GM18498 (cell line): ENCODE measurements at regions not wholly inside any gene's neighbourhood (a gene's known extent, or its start where the extent isn't known, plus 50 kb on each side); places are given as distances from the start of the nearest gene placed in this dataset.
"Not testable (repeated sequence)": the region's sequence is repeated elsewhere in the genome, so short reads cannot be mapped to it uniquely, and the experiment has no call there.

Source experiments
- ATAC-seq: cut with Tn5 transposase; IDR thresholded peaks from one replicate; pipeline ENCODE4 v1.9.1; 2021; ENCODE audit warnings: mild to moderate bottlenecking, moderate library complexity; ENCODE audit not compliant: unreplicated experiment

DNA sequence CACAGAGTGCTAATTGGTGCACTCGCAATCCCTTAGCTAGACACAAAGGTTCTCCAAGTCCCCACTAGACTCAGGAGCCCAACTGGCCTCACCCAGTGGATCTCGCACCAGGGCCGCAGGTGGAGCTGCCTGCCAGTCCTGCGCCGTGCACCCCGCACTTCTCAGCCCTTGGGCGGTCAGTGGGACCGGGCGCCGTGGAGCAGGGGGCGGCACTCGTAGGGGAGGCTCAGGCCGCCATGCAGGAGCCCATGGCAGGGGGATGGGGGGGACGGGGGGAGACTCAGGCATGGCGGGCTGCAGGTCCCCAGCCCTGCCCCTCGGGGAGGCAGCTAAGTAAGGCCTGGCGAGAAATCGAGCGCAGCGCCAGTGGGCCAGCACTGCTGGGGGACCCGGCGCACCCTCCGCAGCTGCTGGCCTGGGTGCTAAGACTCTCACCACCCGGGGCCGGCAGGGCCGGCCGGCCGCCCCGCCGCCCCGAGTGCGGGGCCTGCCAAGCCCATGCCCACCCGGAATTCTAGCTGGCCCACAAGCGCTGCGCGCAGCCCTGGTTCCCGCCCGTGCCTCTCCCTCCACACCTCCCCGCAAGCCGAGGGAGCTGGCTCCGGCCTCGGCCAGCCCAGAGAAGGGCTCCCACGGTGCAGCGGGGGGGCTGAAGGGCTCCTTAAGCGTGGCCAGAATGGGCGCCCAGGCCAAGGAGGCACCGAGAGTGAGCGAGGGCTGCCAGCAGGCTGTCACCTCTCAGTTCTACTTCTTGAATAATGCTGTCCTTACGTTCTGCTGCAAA is 258.2 kb downstream of the GALC start:
- ATAC-seq: not testable (repeated sequence)

GRCh38 chr14:87733115-87733514 is 259.9 kb downstream of the GALC start:
- ATAC-seq: not testable (repeated sequence)

DNA sequence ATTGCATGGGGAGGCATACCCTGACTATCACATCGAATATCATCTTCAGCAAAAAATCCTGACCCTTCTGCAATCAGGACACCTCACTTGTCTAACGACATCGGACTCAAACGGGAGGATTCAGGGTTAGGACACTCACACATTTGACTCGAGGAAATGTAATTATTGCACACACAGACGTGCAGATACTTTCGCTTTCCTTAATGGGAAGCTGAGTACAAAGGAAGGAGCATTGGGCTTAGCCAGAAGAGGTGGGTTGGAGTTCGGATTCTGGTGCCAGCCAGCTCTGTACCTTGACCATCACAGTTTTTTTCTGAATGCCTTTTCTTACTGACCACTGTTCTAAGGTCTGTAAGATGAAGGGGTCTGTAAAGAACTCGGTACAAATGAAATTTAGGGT is 260.4 kb downstream of the GALC start:
- no peak for ATAC-seq

GRCh38 chr14:87725318-87725717 is 267.7 kb downstream of the GALC start:
- ATAC-seq: no peak

GRCh38 chr14:87712396-87713090 is 280.4 kb downstream of the GALC start:
- no peak for ATAC-seq

DNA sequence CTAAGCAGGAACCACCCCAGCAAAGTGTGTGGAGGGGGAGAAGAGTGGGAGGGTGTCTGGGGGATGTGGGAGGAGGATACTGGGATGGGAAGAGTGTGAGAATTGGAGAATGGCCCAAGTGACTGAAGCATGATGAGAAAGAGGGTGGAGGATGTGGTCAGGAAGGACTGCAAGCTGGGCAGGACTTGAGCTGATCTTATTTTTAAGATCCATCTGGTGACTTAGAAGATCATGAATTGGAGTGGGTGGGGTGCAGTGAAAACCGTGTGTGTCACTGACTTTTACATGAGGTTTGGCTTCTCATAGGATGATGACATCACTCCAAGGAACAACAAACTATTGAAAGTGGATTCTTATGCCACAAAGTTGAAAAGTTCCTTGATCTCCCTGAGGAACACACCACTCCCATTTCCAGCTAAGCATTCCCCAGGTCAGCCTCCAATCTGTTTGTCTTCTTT is 287.5 kb downstream of the GALC start:
- ATAC-seq: no peak

GRCh38 chr14:87698481-87698880 is 294.5 kb downstream of the GALC start:
- ATAC-seq: no peak

- ATAC-seq: no peak
Measured at GRCh38 chr14:87696485-87696884, 296.5 kb downstream of the GALC start.

DNA sequence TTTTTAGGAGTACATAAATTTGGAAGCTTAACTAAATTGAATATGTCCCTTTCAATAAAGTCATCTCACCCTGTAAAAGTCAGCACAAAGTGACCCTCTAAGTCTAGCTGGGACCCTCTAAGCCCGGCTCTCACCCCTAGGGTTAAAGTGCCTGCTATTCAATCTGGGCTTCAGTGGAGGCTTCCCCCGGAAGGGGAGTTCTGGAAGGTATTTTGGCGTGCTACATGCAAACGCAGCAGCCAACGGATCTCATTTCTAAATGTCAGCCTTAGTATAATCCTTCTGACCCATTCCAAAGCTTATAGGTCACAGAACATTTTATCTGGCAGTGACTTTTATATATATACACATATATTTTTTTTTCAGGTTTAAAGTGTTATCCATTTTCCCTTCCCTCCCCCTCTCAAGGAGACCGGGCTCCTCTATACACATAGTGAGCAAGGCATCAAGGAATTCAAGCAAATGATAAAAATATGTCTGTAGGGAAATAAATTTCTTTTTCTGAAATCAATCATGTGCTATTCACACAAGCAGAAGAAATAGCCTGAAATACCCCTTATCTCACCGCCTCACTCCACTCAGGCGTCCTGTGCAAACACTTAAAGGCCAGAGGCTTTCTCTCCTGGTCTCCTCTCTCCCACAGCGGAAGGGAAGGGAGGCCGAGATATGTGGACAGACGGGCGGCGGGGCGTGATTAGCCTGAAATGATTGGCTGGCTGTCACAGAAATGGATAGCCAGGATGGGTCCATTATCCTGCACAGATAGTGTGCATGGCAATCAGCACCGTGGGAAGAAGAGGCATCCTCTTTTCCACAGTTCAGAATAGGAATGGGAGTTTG is 301.7 kb downstream of the GALC start:
- no peak for ATAC-seq

GRCh38 chr14:87690076-87690613 is 302.8 kb downstream of the GALC start:
- no peak for ATAC-seq

DNA sequence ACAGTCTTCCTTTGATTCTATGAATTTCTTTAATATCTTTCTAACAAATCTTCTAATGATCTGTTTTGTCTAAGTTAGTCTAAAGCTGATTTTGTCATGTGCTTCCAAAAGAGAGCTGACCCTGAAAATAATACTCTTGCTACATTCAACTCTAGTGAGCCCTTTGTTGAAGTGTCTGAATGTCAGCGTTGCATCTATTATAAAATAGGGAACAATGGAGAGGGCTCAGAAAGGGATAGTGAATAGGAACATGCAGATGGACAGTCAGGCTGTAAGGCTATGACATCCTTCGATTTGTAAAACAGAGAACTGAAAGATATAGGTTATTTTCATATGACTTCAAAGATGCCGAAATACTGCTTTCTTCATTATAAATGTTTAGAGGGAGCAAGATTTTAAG is 304.5 kb downstream of the GALC start:
- no peak for ATAC-seq

GRCh38 chr14:87687420-87687819 is 305.6 kb downstream of the GALC start:
- no peak for ATAC-seq

DNA sequence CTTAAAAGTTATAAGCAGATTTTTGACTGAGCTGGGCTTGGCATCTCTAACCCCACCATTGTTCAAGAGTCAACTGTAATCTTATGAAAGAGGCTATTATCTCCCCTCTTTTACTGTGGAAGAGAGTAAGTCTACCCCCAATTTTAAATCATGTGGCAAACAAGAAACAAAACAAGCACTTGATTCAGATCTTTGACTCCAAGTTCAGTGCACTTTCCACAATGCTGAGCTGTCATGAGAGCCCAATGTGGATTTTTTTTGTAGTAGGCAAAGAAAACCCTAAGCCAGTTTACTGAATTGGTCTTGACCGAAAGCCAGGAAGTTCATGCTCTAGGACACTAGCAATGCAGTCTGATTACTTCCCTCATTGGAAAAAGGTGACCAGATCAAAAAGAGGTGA is 306.2 kb downstream of the GALC start:
- no peak for ATAC-seq

GRCh38 chr14:87679866-87680265 is 313.1 kb downstream of the GALC start:
- no peak for ATAC-seq

DNA sequence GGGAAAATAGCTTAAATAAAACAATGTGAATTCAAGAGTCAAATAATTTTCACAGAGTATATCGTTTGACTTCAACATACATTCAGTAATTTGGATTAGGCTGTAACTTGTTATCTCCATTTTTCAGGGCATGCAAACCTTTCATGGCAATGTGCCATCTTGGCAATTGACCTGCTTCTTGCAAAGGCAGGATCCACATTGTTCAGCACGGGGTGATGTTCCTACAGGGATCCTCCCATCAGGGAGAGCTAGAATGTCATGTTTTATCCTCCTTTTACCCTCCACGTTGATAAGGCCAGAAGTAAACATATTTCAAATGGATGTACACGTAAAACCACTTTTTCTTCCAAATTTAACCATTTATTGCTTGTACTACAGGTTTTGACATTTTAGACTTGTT is 314.4 kb downstream of the GALC start:
- no peak for ATAC-seq

- no peak for ATAC-seq
Measured at GRCh38 chr14:87676814-87677437, 316.1 kb downstream of the GALC start.

- ATAC-seq: no peak
Measured at GRCh38 chr14:87667659-87668058, 325.3 kb downstream of the GALC start.

DNA sequence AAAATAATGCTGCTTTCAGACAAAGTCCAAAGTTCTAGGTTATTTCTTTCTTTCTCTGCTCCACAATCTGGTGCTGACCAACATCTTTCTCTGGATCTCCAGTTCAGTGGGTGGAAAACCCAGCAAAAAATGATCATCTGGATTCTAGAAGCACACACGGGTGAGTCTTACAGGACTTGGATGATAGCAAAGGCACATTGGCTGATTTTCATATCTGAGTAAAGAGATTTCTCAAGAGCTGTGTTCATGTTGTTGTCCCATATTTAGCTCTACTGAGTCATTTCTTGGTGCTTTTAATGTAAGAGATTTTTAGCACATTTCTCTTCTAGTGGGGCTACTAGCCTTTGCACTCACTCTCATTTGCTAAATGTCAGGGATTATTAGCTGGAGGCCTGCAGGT is 336.7 kb downstream of the GALC start:
- ATAC-seq: no peak

GRCh38 chr14:87652278-87652677 is 340.7 kb downstream of the GALC start:
- ATAC-seq: no peak

- ATAC-seq: no peak
Measured at GRCh38 chr14:87644689-87645088, 348.3 kb downstream of the GALC start.

GRCh38 chr14:87643005-87643404 is 350.0 kb downstream of the GALC start:
- ATAC-seq: no peak
